Bronchial epithelial cell (primary cell): ENCODE measurements at regions not wholly inside any gene's neighbourhood (a gene's known extent, or its start where the extent isn't known, plus 50 kb on each side); places are given as distances from the start of the nearest gene placed in this dataset.

Experiments used
- DNase-seq: peaks from one replicate; pipeline ENCODE4 v3.0.0-alpha.2; 2010; ENCODE audit warnings: low read depth
- FAIRE-seq: peaks from 2 replicates; lab custom pipeline; 2011; peaks lifted over from hg19 to GRCh38; lab: Jason Lieb, UNC
- H3K27me3 ChIP-seq: 2 replicates; pipeline ENCODE4 v1.5.1; 2011; ENCODE audit warnings: low read length; ENCODE audit not compliant: control insufficient read depth, insufficient read depth
- H3K36me3 ChIP-seq: 2 replicates; pipeline ENCODE4 v1.5.1; 2011; ENCODE audit warnings: low read length; ENCODE audit not compliant: control insufficient read depth, insufficient read depth
- H3K4me3 ChIP-seq: 2 replicates; pipeline ENCODE4 v1.5.1; 2011; ENCODE audit warnings: mild to moderate bottlenecking, low read depth, low read length, control low read depth
- TF ChIP-seq, protein P1 (sequence below): IDR thresholded peaks from 2 replicates; pipeline ENCODE4 v1.5.1; 2011; ENCODE audit warnings: mild to moderate bottlenecking, moderate library complexity, low read length, control low read depth, inconsistent platforms; ENCODE audit not compliant: insufficient read depth, severe bottlenecking

DNA sequence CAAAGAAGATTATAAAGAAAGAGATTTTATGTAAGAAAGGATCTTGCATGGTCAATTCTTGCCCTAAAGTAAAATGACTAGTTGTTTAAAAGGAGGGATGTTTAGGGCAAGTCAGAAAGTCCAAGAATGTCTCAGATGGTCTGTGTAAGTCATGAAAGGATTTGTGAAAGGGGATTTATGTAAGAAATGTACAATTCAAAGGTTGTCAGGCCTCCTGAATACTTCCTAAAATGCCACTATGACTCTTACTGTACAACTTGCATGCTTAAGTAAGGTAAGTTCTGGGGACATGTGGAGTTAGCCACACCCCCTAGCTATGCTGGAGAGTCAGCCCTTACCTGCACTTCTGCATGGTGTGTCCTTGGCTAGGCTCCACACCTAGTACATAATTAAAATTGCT is 328.9 kb upstream of the TGFBR2 start:
- FAIRE-seq: no peak
- Histone ChIP-seq H3K27me3 (no peaks in the 10 kb centered on the region), H3K36me3 (no peaks in the 10 kb centered on the region), H3K4me3 (no peak overlapping the region)
- DNase-seq: no peak
- TF ChIP-seq, protein P1, sequence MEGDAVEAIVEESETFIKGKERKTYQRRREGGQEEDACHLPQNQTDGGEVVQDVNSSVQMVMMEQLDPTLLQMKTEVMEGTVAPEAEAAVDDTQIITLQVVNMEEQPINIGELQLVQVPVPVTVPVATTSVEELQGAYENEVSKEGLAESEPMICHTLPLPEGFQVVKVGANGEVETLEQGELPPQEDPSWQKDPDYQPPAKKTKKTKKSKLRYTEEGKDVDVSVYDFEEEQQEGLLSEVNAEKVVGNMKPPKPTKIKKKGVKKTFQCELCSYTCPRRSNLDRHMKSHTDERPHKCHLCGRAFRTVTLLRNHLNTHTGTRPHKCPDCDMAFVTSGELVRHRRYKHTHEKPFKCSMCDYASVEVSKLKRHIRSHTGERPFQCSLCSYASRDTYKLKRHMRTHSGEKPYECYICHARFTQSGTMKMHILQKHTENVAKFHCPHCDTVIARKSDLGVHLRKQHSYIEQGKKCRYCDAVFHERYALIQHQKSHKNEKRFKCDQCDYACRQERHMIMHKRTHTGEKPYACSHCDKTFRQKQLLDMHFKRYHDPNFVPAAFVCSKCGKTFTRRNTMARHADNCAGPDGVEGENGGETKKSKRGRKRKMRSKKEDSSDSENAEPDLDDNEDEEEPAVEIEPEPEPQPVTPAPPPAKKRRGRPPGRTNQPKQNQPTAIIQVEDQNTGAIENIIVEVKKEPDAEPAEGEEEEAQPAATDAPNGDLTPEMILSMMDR: no peak

DNA sequence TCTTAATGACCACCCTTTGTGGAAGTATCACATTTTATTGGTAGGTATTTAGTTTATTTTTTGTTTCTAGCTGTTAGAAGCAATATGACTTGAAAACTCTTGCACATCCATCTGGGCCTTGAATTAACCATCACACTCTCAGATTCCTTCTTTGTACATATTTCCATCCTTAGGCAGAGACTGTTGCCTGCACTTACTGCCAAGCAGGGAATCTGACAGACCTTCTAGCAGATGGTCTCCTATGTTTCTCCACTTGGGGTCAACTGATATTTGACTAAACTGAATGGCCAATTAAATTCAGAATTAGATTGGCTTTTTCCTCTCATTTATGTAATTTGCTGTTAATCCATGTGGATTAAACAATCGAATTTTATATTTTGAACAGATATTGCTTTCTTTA is 324.9 kb upstream of the TGFBR2 start:
- Histone ChIP-seq H3K4me3 (no peak overlapping the region), H3K27me3 (no peaks in the 10 kb centered on the region), H3K36me3 (no peaks in the 10 kb centered on the region)
- no peak for FAIRE-seq
- TF ChIP-seq, protein P1: no peak
- no peak for DNase-seq

DNA sequence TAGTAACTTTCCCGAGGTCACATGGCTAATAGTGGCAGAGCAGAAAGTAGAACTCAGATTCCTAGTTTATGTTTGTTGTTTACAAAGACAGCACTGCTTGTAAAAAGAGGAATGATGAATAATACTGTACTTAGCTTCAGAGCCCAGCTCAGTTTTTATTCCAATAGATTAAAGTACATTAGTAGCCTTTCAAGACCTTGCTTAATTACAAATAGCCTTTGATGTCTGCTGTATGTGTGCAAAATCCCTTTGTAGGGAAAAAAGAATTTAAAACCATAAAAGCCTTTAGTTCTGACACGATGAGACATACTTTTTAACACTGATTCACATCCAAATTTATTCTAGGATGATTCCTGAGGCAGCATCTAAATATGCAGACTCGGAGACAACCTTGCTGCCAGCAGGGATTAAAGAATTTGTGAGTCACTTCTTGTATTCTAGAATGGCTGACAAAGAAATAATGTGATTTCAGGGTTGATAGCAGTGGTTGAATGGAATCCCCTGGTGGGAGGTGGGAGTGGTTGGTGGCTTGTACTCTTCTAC is 324.2 kb upstream of the TGFBR2 start:
- FAIRE-seq: no peak
- TF ChIP-seq, protein P1: no peak
- no peak overlapping the region for H3K4me3 ChIP-seq
- no peaks in the 10 kb centered on the region for H3K36me3 ChIP-seq
- H3K27me3 ChIP-seq: no peaks in the 10 kb centered on the region
- DNase-seq: peak; percentile 90

DNA sequence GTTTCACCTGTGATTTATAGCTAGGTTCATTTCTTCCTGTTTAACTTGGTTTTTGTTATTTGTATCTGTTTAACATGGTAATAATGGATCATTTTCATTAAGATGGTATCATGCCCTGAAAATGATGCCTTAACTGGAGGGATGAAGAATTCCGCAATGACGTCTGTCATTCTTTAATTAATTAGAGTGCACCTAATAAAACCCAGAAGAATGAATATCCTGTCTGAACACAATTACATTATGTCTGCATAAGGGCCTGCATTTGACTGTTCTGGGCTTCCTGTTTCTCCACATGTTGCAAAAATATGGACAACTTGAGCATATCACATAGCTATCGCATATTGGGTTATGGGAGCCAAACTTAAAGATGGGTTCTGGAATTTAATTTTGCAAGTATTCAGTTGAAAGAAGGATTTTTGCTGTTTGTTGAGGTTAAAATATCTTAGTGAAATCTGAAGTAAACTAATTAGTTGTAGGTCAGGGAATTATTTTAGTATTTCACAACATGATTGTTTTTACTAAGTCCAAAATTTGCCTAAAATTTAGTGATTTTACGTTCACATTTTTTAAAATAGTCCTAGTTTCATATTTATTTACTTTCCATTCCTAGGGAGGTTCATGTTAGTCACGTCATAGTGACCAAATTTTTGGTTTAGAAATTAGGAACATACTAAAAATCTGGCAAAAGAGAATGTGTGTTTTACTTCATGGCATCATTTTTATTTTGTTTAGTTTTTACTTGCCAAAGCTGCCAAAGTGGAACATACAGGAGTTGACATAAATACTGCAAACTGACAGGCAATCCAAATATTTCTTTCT is 321.0 kb upstream of the TGFBR2 start:
- TF ChIP-seq, protein P1: no peak
- no peak for FAIRE-seq
- DNase-seq: no peak
- H3K27me3 ChIP-seq: no peaks in the 10 kb centered on the region
- no peak overlapping the region for H3K4me3 ChIP-seq
- H3K36me3 ChIP-seq: no peaks in the 10 kb centered on the region

DNA sequence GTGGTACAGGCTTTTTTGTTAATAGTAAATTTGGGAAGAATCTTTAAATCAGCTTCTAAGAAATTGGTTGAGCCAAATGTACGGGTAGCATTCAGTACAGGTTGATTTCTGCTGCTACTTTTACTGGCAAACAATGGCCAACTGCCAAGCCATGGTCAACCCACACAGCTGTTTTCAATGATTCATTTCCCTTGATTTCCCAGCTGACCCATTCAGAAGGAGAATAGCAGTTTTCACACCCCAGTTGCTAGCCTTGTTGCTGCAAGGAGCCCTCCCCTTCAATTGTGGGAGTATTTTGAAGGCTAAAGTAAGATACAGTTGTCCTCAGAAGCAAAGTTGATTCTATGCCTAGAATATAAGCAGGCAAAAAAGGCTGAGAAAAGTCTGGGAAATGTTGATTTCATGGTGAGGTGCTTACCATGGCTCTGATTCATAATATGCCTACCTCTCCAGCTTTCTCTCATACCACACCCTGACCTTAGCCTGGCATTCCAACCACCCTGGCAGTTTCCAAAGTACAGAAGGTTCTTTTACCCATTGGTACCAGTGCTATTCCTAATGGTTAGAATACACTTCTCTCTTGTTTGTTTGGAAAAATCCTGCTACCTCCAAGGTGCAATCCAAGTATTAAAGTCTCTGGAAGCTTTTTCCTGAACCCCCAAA is 320.3 kb upstream of the TGFBR2 start:
- Histone ChIP-seq H3K4me3 (no peak overlapping the region), H3K36me3 (no peaks in the 10 kb centered on the region), H3K27me3 (no peaks in the 10 kb centered on the region)
- peak; percentile 80 for FAIRE-seq
- TF ChIP-seq, protein P1: no peak
- DNase-seq: peak; percentile 93
